Activated naive CD4-positive, alpha-beta T cell treated with anti-CD3 and anti-CD28 coated beads, Interleukin-2, amount 50 U/mL, for 72 hours (primary cell): ENCODE measurements at regions not wholly inside any gene's neighbourhood (a gene's known extent, or its start where the extent isn't known, plus 50 kb on each side); places are given as distances from the start of the nearest gene placed in this dataset.
"Not testable (repeated sequence)": the region's sequence is repeated elsewhere in the genome, so short reads cannot be mapped to it uniquely, and the experiment has no call there.

ENCODE experiments used
- ATAC-seq, 2 donors: fragments of 150-1000 bp; cut with Tn5 transposase; 2 replicates each; pipeline ENCODE4 v1.10.0; 2021; ENCODE audit warnings: mild to moderate bottlenecking in 2 of 2, moderate library complexity in 2 of 2
- DNase-seq, 2 donors: peaks; one replicate each; pipeline ENCODE4 v3.0.0; 2021 to 2022; ENCODE audit warnings: low spot score in 2 of 2
- H3K27ac Mint-ChIP-seq, 2 donors: one replicate each; pipeline ENCODE4 v1.8.0; 2022; ENCODE audit warnings: mild to moderate bottlenecking in 2 of 2, mixed read lengths in 2 of 2
- H3K36me3 Mint-ChIP-seq, 2 donors: one replicate each; pipeline ENCODE4 v1.8.0; 2022; ENCODE audit warnings: mixed read lengths in 2 of 2
- H3K9me3 Mint-ChIP-seq, 2 donors: one replicate each; pipeline ENCODE4 v1.8.0; 2022; ENCODE audit warnings: mixed read lengths in 2 of 2

GRCh38 chr13:65946387-65946786 is 1283.7 kb downstream of the PCDH9 start:
- no peaks in the 10 kb centered on the region for H3K36me3 Mint-ChIP-seq
- H3K9me3 Mint-ChIP-seq, result peaks cover 6 to 10% of the 10 kb centered on the region in 2 donors
- ATAC-seq (no peak), DNase-seq (no peak)
- no peak overlapping the region for H3K27ac Mint-ChIP-seq

DNA sequence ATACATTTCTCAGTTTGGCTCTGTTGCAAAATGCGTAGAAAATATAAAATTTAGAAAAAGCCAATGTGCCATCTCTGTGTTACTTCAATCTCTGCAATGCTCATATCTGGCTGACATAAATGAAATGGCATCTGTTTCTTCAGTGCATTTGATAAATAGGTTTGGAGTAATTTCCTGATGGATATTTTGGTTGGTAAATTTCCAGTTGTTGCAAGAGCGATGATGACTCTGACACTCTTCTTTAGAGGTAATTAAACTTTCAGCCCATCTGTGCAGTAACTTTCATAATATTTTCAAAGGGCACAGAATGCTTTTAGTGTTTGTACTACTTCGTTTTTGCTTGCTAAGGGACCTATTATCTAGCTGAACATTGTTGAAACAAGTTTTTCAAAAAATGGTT is 1286.4 kb downstream of the PCDH9 start:
- no peaks in the 10 kb centered on the region for H3K36me3 Mint-ChIP-seq
- H3K27ac Mint-ChIP-seq, result no peak overlapping the region
- ATAC-seq, result no peak
- no peak for DNase-seq
- H3K9me3 Mint-ChIP-seq, result peaks cover 3 to 10% of the 10 kb centered on the region in 2 donors

- H3K36me3 Mint-ChIP-seq, result no peaks in the 10 kb centered on the region
- H3K27ac Mint-ChIP-seq, result no peak overlapping the region
- H3K9me3 Mint-ChIP-seq, result peaks cover 3 to 11% of the 10 kb centered on the region in 2 donors
- ATAC-seq (no peak), DNase-seq (no peak)
Observed at GRCh38 chr13:65943024-65943423, 1287.1 kb downstream of the PCDH9 start.

- Mint-ChIP-seq H3K27ac (no peak overlapping the region), H3K9me3 (peaks cover 0 to 11% of the 10 kb centered on the region in 2 donors), H3K36me3 (no peaks in the 10 kb centered on the region)
- DNase-seq (no peak), ATAC-seq (no peak)
Observed at GRCh38 chr13:65940720-65941119, 1289.4 kb downstream of the PCDH9 start.

DNA sequence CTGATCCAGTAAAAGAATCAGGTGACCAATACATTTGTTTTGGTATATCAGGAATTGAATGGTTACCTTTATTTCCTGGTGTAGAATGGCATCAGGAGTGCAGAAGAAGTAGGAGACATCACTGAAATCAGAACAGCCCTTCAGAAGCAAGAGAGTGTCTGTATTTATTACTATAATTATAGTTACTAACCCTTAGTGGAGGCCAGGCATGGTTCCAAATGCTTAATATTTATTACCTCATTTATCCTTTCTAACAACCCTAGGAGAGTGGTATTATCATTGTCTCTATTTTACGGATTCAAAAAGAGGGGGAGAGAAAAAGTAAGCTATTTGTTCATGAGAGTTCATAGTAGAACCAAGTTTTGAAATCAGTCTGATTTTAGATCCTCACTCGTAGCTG is 1292.9 kb downstream of the PCDH9 start:
- Mint-ChIP-seq H3K9me3 (peaks cover 0 to 17% of the 10 kb centered on the region in 2 donors), H3K36me3 (no peaks in the 10 kb centered on the region), H3K27ac (no peak overlapping the region)
- ATAC-seq, result no peak
- DNase-seq, result no peak

DNA sequence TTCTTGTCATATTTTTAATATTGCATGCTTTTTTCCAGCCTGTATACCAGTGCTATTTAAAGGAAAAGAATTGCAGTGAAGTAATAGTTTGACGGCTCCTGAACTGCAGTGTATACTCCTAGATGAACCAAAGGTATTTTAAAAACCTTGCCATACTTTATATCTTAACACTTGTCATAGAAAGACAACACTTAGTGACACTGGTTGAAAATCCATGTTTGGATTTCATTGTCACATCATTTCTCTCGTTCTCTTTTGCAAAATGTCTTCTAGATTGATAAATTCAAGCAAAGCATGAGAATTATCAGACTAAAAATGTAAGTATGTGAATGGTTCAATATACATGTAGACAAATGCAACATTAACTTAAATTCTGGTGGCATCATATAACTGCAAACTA is 1293.9 kb downstream of the PCDH9 start:
- DNase-seq (no peak), ATAC-seq (no peak)
- Mint-ChIP-seq H3K9me3 (peaks cover 0 to 17% of the 10 kb centered on the region in 2 donors), H3K27ac (no peak overlapping the region), H3K36me3 (no peaks in the 10 kb centered on the region)

GRCh38 chr13:65932587-65933239 is 1297.4 kb downstream of the PCDH9 start:
- peaks cover 8 to 22% of the 10 kb centered on the region in 2 donors for H3K9me3 Mint-ChIP-seq
- H3K36me3 Mint-ChIP-seq, result no peaks in the 10 kb centered on the region
- DNase-seq (no peak), ATAC-seq (no peak)
- no peak overlapping the region for H3K27ac Mint-ChIP-seq

DNA sequence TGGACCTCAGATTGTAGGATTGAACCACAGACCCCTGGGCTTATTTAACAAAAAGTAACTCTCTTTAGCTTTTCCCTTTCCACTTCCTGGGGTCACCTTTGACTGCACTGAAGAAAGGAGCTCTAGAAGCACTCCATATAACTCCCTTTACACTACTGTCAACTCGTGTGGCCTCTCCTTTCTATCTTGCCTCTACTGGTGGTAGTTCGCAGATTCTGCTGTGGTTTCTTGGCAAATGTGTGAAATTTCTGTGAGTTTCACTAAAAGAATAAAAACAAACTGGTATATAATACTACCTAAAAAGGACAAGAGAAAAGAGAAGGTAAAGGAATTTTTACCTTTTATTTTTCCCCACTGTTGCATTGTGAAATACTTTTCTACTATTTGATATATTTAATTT is 1298.1 kb downstream of the PCDH9 start:
- peaks cover 8 to 24% of the 10 kb centered on the region in 2 donors for H3K9me3 Mint-ChIP-seq
- DNase-seq (no peak), ATAC-seq (no peak)
- H3K27ac Mint-ChIP-seq, result no peak overlapping the region
- H3K36me3 Mint-ChIP-seq, result no peaks in the 10 kb centered on the region

DNA sequence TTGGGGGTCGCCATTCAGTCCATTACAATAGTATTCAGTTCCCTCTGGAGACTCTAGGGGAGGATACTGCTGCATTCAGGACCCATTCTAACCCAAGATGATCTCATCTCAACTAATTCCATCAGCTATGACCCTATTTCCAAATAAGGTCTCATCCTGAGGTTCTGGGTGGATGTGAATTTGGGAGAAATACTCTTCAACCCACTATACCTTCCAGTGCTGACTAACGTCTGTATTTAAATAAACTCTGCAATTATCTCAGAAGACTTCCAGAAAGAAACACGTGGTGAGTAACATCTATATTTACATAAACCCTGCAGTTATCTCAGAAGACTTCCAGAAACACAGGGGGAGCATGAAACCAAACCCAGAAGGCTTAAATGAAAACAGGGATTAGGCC is 1300.7 kb downstream of the PCDH9 start:
- Mint-ChIP-seq H3K9me3 (peaks cover 8 to 18% of the 10 kb centered on the region in 2 donors), H3K36me3 (no peaks in the 10 kb centered on the region), H3K27ac (no peak overlapping the region)
- DNase-seq, result no peak
- no peak for ATAC-seq

- ATAC-seq, result no peak
- Mint-ChIP-seq H3K9me3 (peaks cover 10 to 15% of the 10 kb centered on the region in 2 donors), H3K27ac (no peak overlapping the region), H3K36me3 (no peaks in the 10 kb centered on the region)
- DNase-seq, result no peak
Observed at GRCh38 chr13:65926750-65927171, 1303.4 kb downstream of the PCDH9 start.

- ATAC-seq, H3K36me3 Mint-ChIP-seq, DNase-seq, H3K27ac Mint-ChIP-seq: not testable (repeated sequence)
- peaks cover 4 to 11% of the 10 kb centered on the region in 2 donors for H3K9me3 Mint-ChIP-seq
Observed at GRCh38 chr13:65922846-65923245, 1307.3 kb downstream of the PCDH9 start.

DNA sequence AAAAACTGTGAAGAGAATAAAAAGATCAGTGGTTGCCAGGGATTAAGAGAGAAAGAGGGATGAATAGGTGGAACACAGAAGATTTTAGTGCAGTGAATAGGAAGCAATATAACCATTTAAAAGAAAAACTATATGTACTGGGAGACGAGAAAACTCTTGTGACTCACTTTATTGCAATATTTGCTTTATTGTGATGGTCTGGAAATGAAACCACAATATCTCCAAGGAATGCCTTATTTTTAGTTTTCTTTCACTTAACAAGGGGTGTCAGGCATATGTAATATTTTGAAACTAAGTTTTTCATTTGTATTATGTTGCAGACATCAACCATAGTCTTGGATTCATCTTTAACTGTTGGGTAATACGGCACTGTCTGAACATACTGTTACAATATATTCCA is 1308.2 kb downstream of the PCDH9 start:
- peaks cover 4 to 13% of the 10 kb centered on the region in 2 donors for H3K9me3 Mint-ChIP-seq
- no peak for DNase-seq
- H3K36me3 Mint-ChIP-seq, result no peaks in the 10 kb centered on the region
- no peak for ATAC-seq
- H3K27ac Mint-ChIP-seq, result no peak overlapping the region

DNA sequence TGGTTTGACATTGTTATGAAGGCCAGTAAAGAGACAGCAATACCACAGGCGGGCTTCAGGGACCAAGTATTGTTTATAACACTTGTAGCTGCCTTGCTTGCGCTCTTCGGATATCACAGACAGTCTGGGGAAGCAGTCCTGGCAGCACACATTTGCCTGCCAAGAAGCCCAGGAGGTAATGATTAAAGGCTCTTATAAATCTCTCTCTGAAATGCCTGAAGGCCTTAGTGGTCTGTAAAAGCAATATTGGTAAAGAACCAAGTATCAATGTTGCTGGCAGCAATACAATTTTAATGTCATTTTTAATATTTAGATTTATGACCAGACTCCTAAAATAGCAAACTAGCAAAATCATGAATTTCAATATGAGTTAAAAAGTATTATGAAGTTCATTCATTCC is 1312.4 kb downstream of the PCDH9 start:
- Mint-ChIP-seq H3K27ac (no peak overlapping the region), H3K9me3 (peaks cover 4 to 13% of the 10 kb centered on the region in 2 donors), H3K36me3 (no peaks in the 10 kb centered on the region)
- ATAC-seq (no peak), DNase-seq (no peak)

DNA sequence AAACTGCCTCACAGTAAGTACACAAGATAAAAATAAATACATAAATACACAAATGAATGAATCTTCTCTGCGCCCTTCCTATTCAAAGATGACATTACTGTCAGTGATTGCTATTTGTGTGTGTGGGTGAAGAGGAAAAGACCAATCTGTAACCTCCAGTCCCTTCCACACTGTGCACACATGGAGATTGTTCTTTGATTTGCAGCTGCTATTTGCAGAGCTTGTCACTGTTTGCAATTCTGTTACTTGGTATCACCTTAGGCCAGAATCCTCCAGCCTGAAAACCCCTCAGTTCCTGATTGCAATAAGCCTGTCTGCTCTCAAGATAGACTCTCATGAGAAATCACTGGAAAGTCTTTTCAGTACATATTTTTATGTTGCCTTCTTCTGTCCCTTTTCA is 1314.9 kb downstream of the PCDH9 start:
- H3K27ac Mint-ChIP-seq, result no peak overlapping the region
- H3K36me3 Mint-ChIP-seq, result peaks cover 0 to 5% of the 10 kb centered on the region in 2 donors
- peaks cover 0 to 18% of the 10 kb centered on the region in 2 donors for H3K9me3 Mint-ChIP-seq

GRCh38 chr13:65914716-65915115 is 1315.4 kb downstream of the PCDH9 start:
- ATAC-seq, result no peak
- DNase-seq, result no peak
- no peak overlapping the region for H3K27ac Mint-ChIP-seq

More for the DNA sequence above, 1314.9 kb downstream of the PCDH9 start:
- DNase-seq (no peak), ATAC-seq (no peak)

GRCh38 chr13:65913173-65913572 is 1317.0 kb downstream of the PCDH9 start:
- H3K27ac Mint-ChIP-seq, result no peak overlapping the region
- peaks cover 0 to 11% of the 10 kb centered on the region in 2 donors for H3K36me3 Mint-ChIP-seq
- no peak for DNase-seq
- H3K9me3 Mint-ChIP-seq, result peaks cover 4 to 22% of the 10 kb centered on the region in 2 donors
- no peak for ATAC-seq

More at GRCh38 chr13:65914716-65915115, 1315.4 kb downstream of the PCDH9 start:
- peaks cover 0 to 18% of the 10 kb centered on the region in 2 donors for H3K9me3 Mint-ChIP-seq
- peaks cover 0 to 5% of the 10 kb centered on the region in 2 donors for H3K36me3 Mint-ChIP-seq

GRCh38 chr13:65912516-65912915 is 1317.6 kb downstream of the PCDH9 start:
- DNase-seq, result no peak
- Mint-ChIP-seq H3K27ac (no peak overlapping the region), H3K9me3 (peaks cover 7 to 17% of the 10 kb centered on the region in 2 donors), H3K36me3 (peaks cover 0 to 12% of the 10 kb centered on the region in 2 donors)
- ATAC-seq, result no peak

DNA sequence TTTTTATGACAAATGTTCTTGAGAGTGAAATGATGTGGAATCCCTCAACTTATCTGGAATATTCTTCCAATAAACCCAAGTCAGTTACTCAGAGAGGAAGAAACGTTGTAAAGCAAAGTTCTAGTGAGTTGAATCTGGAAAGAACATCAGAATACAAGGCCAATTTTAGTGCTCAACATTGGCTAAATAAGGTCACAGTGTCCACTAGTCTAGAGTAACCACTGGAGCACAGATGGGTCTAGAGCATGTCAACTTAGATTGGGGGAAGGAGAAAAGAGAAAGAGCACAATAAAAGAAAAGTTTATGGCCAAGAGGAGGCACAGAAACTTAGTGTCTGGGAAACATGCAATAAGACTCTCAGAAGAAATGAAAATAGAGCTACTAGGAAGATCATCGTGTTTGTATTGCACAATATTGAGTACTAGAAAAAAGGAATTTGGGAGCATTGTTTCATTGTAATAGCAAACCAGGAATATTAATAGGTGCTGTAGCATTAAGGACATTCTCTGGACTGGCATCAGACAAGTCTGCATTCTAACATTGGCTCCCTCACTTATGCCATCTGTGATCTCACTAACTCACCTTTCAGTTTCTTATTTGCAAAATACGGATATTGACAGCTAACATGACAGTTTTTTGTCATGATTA is 1318.5 kb downstream of the PCDH9 start:
- no peak for ATAC-seq

More for the DNA sequence above, 1318.5 kb downstream of the PCDH9 start:
- Mint-ChIP-seq H3K36me3 (peaks cover 0 to 16% of the 10 kb centered on the region in 2 donors), H3K27ac (no peak overlapping the region), H3K9me3 (peaks cover 13 to 18% of the 10 kb centered on the region in 2 donors)
- no peak for DNase-seq
